ENCODE measurements at regions not wholly inside any gene's neighbourhood (a gene's known extent, or its start where the extent isn't known, plus 50 kb on each side); places are given as distances from the start of the nearest gene placed in this dataset.

- peak; percentile 3; the same call in 1 of the 3 replicates for ATAC-seq
- ChIA-PET CTCF (no interaction called here), RAD21 (ENCODE audit: unreplicated experiment) (no interaction called here)
- TF ChIP-seq, protein P1, sequence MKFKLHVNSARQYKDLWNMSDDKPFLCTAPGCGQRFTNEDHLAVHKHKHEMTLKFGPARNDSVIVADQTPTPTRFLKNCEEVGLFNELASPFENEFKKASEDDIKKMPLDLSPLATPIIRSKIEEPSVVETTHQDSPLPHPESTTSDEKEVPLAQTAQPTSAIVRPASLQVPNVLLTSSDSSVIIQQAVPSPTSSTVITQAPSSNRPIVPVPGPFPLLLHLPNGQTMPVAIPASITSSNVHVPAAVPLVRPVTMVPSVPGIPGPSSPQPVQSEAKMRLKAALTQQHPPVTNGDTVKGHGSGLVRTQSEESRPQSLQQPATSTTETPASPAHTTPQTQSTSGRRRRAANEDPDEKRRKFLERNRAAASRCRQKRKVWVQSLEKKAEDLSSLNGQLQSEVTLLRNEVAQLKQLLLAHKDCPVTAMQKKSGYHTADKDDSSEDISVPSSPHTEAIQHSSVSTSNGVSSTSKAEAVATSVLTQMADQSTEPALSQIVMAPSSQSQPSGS (IDR thresholded peaks at IDR 0.05; ENCODE audit: low read length), result no peak; the same call in 1 of the 2 replicates
- TF ChIP-seq ZBTB11 (CRISPR knock-in tag; IDR thresholded peaks at IDR 0.05) (no peak), SREBF1 (IDR thresholded peaks at IDR 0.05; ENCODE audit: low read length) (no peak), KLF5 (IDR thresholded peaks at IDR 0.05; ENCODE audit: partially characterized antibody) (no peak), MXI1 (IDR thresholded peaks at IDR 0.05; ENCODE audit: low read depth, low read length) (no peak), NKRF (conservative IDR thresholded peaks at IDR 0.05) (no peak), ZZZ3 (IDR thresholded peaks at IDR 0.05; ENCODE audit: control insufficient read depth, insufficient read length, low read depth) (no peak), TCF12 (IDR thresholded peaks at IDR 0.05; ENCODE audit: low read depth, low read length) (no peak), RAD21 (IDR thresholded peaks at IDR 0.05; ENCODE audit: insufficient read depth, low read depth, low read length) (no peak), ZNF217 (IDR thresholded peaks at IDR 0.05) (no peak), NR2F1 (conservative IDR thresholded peaks at IDR 0.05) (no peak), ZNF24 (IDR thresholded peaks at IDR 0.05) (no peak), IRF4 (IDR thresholded peaks at IDR 0.05; ENCODE audit: low read depth, low read length) (0 out of 2 replicates have a peak, but pooled peaks have one; percentile 21), FOXK2 (IDR thresholded peaks at IDR 0.05) (no peak)
- TF ChIP-seq, protein P2, sequence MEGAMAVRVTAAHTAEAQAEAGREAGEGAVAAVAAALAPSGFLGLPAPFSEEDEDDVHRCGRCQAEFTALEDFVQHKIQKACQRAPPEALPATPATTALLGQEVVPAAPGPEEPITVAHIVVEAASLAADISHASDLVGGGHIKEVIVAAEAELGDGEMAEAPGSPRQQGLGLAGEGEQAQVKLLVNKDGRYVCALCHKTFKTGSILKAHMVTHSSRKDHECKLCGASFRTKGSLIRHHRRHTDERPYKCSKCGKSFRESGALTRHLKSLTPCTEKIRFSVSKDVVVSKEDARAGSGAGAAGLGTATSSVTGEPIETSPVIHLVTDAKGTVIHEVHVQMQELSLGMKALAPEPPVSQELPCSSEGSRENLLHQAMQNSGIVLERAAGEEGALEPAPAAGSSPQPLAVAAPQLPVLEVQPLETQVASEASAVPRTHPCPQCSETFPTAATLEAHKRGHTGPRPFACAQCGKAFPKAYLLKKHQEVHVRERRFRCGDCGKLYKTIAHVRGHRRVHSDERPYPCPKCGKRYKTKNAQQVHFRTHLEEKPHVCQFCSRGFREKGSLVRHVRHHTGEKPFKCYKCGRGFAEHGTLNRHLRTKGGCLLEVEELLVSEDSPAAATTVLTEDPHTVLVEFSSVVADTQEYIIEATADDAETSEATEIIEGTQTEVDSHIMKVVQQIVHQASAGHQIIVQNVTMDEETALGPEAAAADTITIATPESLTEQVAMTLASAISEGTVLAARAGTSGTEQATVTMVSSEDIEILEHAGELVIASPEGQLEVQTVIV (IDR thresholded peaks at IDR 0.05; ENCODE audit: borderline replicate concordance, partially characterized antibody), result no peak
Measured at GRCh38 chr2:217220228-217221013, 360.6 kb upstream of the TNP1 start.

More at GRCh38 chr2:217220228-217221013, 360.6 kb upstream of the TNP1 start:
- no peak overlapping the region for H3K9ac ChIP-seq (ENCODE audit: control insufficient read depth, insufficient read depth, low read length)
- intact Hi-C loops (cut with micrococcal nuclease; ENCODE audit: unreplicated experiment), result loop anchor here (5.0 to 10.0 kb wide), 2 partner anchors 298 to 526 kb away; partner anchors contain the start of gene IGFBP5
- DNase-seq (ENCODE audit: low read depth, low spot score) (no peak), FAIRE-seq (no peak)
- H4K20me1 ChIP-seq (ENCODE audit: control insufficient read depth, insufficient read depth), result no peaks in the 10 kb centered on the region
- H3K4me1 ChIP-seq (ENCODE audit: control insufficient read depth, insufficient read depth, low read length), result peaks cover 62% of the 10 kb centered on the region
- H3K4me3 ChIP-seq, result no peak overlapping the region
- WGBS (ENCODE audit: insufficient coverage, insufficient replicate concordance, low lambda C conversion rate, missing lambda C conversion rate), result 65% methylated on average over 5 of the region's 5 CpGs
- no peak overlapping the region; the same call in 1 of the 2 replicates for H2AFZ ChIP-seq (ENCODE audit: control insufficient read depth, low read depth, low read length)
- H3K27ac ChIP-seq (ENCODE audit: control insufficient read depth, insufficient read depth), result peak overlapping the region; percentile 63
- BruUV-seq (replicated peaks), result no TSS peak
- H3K9me3 ChIP-seq (replicated peaks; ENCODE audit: control insufficient read depth, insufficient read depth, low read length), result peaks cover 12% of the 10 kb centered on the region
- in situ Hi-C loops (cut with MboI), result loop anchor here (5.0 kb wide), 1 partner anchor 133 kb away; no protein-coding TSS in a partner anchor
- ChIA-PET SMC1A (ENCODE audit: uncharacterized antibody, unreplicated experiment) (interaction anchor here (1.2 kb wide), 2 partner anchors 54 to 58 kb away, joined by 3 to 5 read pairs; no protein-coding TSS in a partner anchor), POLR2A (interaction anchor here (0.6 kb wide), 1 partner anchor 1190 kb away, joined by 3 read pairs; no protein-coding TSS in a partner anchor)
- no peaks in the 10 kb centered on the region for H3K27me3 ChIP-seq (replicated peaks in 1 of 2; ENCODE audit: control insufficient read depth in 2 of 2, insufficient read depth in 2 of 2, low read length in 1 of 2)
- no peaks in the 10 kb centered on the region for H3K36me3 ChIP-seq (ENCODE audit: control insufficient read depth in 2 of 2, insufficient read depth in 2 of 2, low read length in 1 of 2)
- H3K79me2 ChIP-seq (ENCODE audit: control insufficient read depth, insufficient read depth, low read length), result no peaks in the 10 kb centered on the region
- 0 out of 2 replicates have a peak overlapping the region, but pooled peaks have one; percentile 9 for H3K4me2 ChIP-seq (ENCODE audit: control insufficient read depth, insufficient read depth)

All from GM12878 (cell line).